ENCODE measurements at regions not wholly inside any gene's neighbourhood (a gene's known extent, or its start where the extent isn't known, plus 50 kb on each side); places are given as distances from the start of the nearest gene placed in this dataset.

GRCh38 chr10:22851865-22852239 lies 76.0 kb upstream of the ARMC3 start:
- no peak for DNase-seq
- no peaks in the 10 kb centered on the region for H3K9me3 ChIP-seq (ENCODE audit: control insufficient read depth in 4 of 4, insufficient read depth in 3 of 4, low read length in 3 of 4)
- peaks cover 0 to 5% (median 0%) of the 10 kb centered on the region in 5 donors for H3K4me1 ChIP-seq (ENCODE audit: control insufficient read depth in 5 of 5, insufficient read depth in 5 of 5, low read length in 5 of 5)
- H3K9ac ChIP-seq (ENCODE audit: insufficient read depth in 1 of 2, low read length in 2 of 2): no peak overlapping the region
- H3K36me3 ChIP-seq (ENCODE audit: control insufficient read depth in 4 of 4, insufficient read depth in 4 of 4, low read length in 4 of 4): no peaks in the 10 kb centered on the region
- WGBS, 2 donors: 93 to 95% methylated on average over 5 of the region's 5 CpGs
- H3K27ac ChIP-seq (ENCODE audit: low read depth in 1 of 2, low read length in 1 of 2): no peak overlapping the region
- no peak for ATAC-seq (ENCODE audit: insufficient read depth, low FRiP score)
- no peak for TF ChIP-seq CTCF (IDR thresholded peaks at IDR 0.05; ENCODE audit: control extremely low read depth, extremely low read depth)
- H3K27me3 ChIP-seq (ENCODE audit: control insufficient read depth in 3 of 3, insufficient read depth in 3 of 3, low read length in 2 of 3): no peaks in the 10 kb centered on the region
- no peak overlapping the region for H3K4me3 ChIP-seq

- Histone ChIP-seq H3K9me3 (ENCODE audit: control insufficient read depth in 4 of 4, insufficient read depth in 3 of 4, low read length in 3 of 4) (no peaks in the 10 kb centered on the region), H3K4me1 (ENCODE audit: control insufficient read depth in 5 of 5, insufficient read depth in 5 of 5, low read length in 5 of 5) (peaks cover 0 to 5% (median 0%) of the 10 kb centered on the region in 5 donors), H3K27ac (ENCODE audit: low read depth in 1 of 2, low read length in 1 of 2) (no peak overlapping the region), H3K36me3 (ENCODE audit: control insufficient read depth in 4 of 4, insufficient read depth in 4 of 4, low read length in 4 of 4) (no peaks in the 10 kb centered on the region), H3K27me3 (ENCODE audit: control insufficient read depth in 3 of 3, insufficient read depth in 3 of 3, low read length in 2 of 3) (no peaks in the 10 kb centered on the region), H3K9ac (ENCODE audit: insufficient read depth in 1 of 2, low read length in 2 of 2) (no peak overlapping the region), H3K4me3 (no peak overlapping the region)
- no peak for TF ChIP-seq CTCF (IDR thresholded peaks at IDR 0.05; ENCODE audit: control extremely low read depth, extremely low read depth)
- WGBS, 2 donors: 69 to 82% methylated on average over 3 of the region's 3 CpGs
- no peak for DNase-seq
- ATAC-seq (ENCODE audit: insufficient read depth, low FRiP score): no peak
These were observed 77.3 kb upstream of the ARMC3 start for GRCh38 chr10:22850541-22850940.

- no peak overlapping the region for H3K4me3 ChIP-seq
- H3K27me3 ChIP-seq (ENCODE audit: control insufficient read depth in 3 of 3, insufficient read depth in 3 of 3, low read length in 2 of 3): no peaks in the 10 kb centered on the region
- peak; percentile 64 for ATAC-seq (ENCODE audit: insufficient read depth, low FRiP score)
- H3K27ac ChIP-seq (ENCODE audit: low read depth in 1 of 2, low read length in 1 of 2): peak overlapping the region; percentile 65 to 77
- peaks cover 0 to 5% (median 0%) of the 10 kb centered on the region in 5 donors for H3K4me1 ChIP-seq (ENCODE audit: control insufficient read depth in 5 of 5, insufficient read depth in 5 of 5, low read length in 5 of 5)
- H3K9me3 ChIP-seq (ENCODE audit: control insufficient read depth in 4 of 4, insufficient read depth in 3 of 4, low read length in 3 of 4): no peaks in the 10 kb centered on the region
- WGBS, 2 donors: 31% methylated on average over 12 of the region's 12 CpGs
- peak overlapping the region; percentile 23 to 31 for H3K9ac ChIP-seq (ENCODE audit: insufficient read depth in 1 of 2, low read length in 2 of 2)
- no peak for TF ChIP-seq CTCF (IDR thresholded peaks at IDR 0.05; ENCODE audit: control extremely low read depth, extremely low read depth)
- H3K36me3 ChIP-seq (ENCODE audit: control insufficient read depth in 4 of 4, insufficient read depth in 4 of 4, low read length in 4 of 4): no peaks in the 10 kb centered on the region
- DNase-seq: peak; percentile 50 to 71 (median 55)
These were observed 78.6 kb upstream of the ARMC3 start for GRCh38 chr10:22849077-22849805.

DNA sequence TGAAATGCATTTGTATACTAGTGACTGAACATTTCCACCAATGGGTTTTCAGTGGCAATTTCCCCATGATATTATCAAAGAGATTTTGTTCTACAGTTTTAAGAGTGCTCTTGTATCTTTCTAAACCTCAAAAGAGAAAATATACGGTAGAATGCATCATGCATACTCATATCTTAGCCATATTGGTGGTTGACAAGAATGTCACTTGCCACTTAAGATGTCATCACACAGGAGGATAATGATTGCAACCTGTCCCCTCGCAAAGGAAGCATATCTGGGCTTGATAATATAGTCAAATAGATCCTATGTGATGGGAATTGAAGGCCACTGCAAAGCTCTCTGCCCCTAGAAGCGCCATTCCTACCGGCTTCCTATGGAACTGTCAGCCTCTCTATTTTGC lies 79.3 kb upstream of the ARMC3 start:
- TF ChIP-seq CTCF (IDR thresholded peaks at IDR 0.05; ENCODE audit: control extremely low read depth, extremely low read depth): no peak
- H3K9me3 ChIP-seq (ENCODE audit: control insufficient read depth in 4 of 4, insufficient read depth in 3 of 4, low read length in 3 of 4): no peaks in the 10 kb centered on the region
- WGBS, 2 donors: 88 to 92% methylated on average over 4 of the region's 4 CpGs
- no peak overlapping the region for H3K9ac ChIP-seq (ENCODE audit: insufficient read depth in 1 of 2, low read length in 2 of 2)
- DNase-seq (no peak), ATAC-seq (ENCODE audit: insufficient read depth, low FRiP score) (no peak)
- H3K4me1 ChIP-seq (ENCODE audit: control insufficient read depth in 5 of 5, insufficient read depth in 5 of 5, low read length in 5 of 5): peaks cover 0 to 5% (median 0%) of the 10 kb centered on the region in 5 donors
- H3K27ac ChIP-seq (ENCODE audit: low read depth in 1 of 2, low read length in 1 of 2): peak overlapping the region; percentile 65 to 77
- no peaks in the 10 kb centered on the region for H3K27me3 ChIP-seq (ENCODE audit: control insufficient read depth in 3 of 3, insufficient read depth in 3 of 3, low read length in 2 of 3)
- H3K4me3 ChIP-seq: no peak overlapping the region
- no peaks in the 10 kb centered on the region for H3K36me3 ChIP-seq (ENCODE audit: control insufficient read depth in 4 of 4, insufficient read depth in 4 of 4, low read length in 4 of 4)

All from lung (tissue), 11 donors.